ENCODE measurements at regions not wholly inside any gene's neighbourhood (a gene's known extent, or its start where the extent isn't known, plus 50 kb on each side); places are given as distances from the start of the nearest gene placed in this dataset.

- DNase-seq (ENCODE audit: low spot score) = no peak
Measured at GRCh38 chr20:11130554-11131166, 456.9 kb upstream of the JAG1 start.

GRCh38 chr20:11132819-11133415, 459.1 kb upstream of the JAG1 start:
- DNase-seq (ENCODE audit: low spot score) = no peak

GRCh38 chr20:11136691-11137090, 462.9 kb upstream of the JAG1 start:
- DNase-seq (ENCODE audit: low spot score) = no peak

- DNase-seq (ENCODE audit: low spot score) = no peak
Measured at GRCh38 chr20:11137688-11138087, 463.9 kb upstream of the JAG1 start.

GRCh38 chr20:11140359-11140758, 466.6 kb upstream of the JAG1 start:
- no peak for DNase-seq (ENCODE audit: low spot score)

GRCh38 chr20:11143481-11143880, 469.7 kb upstream of the JAG1 start:
- DNase-seq (ENCODE audit: low spot score) = no peak

- DNase-seq (ENCODE audit: low spot score) = no peak
Measured at GRCh38 chr20:11144114-11144950, 470.5 kb upstream of the JAG1 start.

- no peak for DNase-seq (ENCODE audit: low spot score)
Measured at GRCh38 chr20:11145616-11146015, 471.8 kb upstream of the JAG1 start.

- DNase-seq (ENCODE audit: low spot score) = no peak
Measured at GRCh38 chr20:11153819-11154218, 480.0 kb upstream of the JAG1 start.

- no peak for DNase-seq (ENCODE audit: low spot score)
Measured at GRCh38 chr20:11155156-11155756, 481.5 kb upstream of the JAG1 start.

GRCh38 chr20:11156922-11157321, 483.1 kb upstream of the JAG1 start:
- DNase-seq (ENCODE audit: low spot score) = no peak

GRCh38 chr20:11158146-11158545, 484.3 kb upstream of the JAG1 start:
- no peak for DNase-seq (ENCODE audit: low spot score)

GRCh38 chr20:11158589-11158988, 484.8 kb upstream of the JAG1 start:
- no peak for DNase-seq (ENCODE audit: low spot score)

GRCh38 chr20:11159728-11160127, 485.9 kb upstream of the JAG1 start:
- peak; percentile 91 for DNase-seq (ENCODE audit: low spot score)

- DNase-seq (ENCODE audit: low spot score) = no peak
Measured at GRCh38 chr20:11162026-11162775, 488.4 kb upstream of the JAG1 start.

GRCh38 chr20:11165789-11166188, 492.0 kb upstream of the JAG1 start:
- DNase-seq (ENCODE audit: low spot score) = no peak

- no peak for DNase-seq (ENCODE audit: low spot score)
Measured at GRCh38 chr20:11166712-11167111, 492.9 kb upstream of the JAG1 start.

- no peak for DNase-seq (ENCODE audit: low spot score)
Measured at GRCh38 chr20:11168026-11168425, 494.2 kb upstream of the JAG1 start.

GRCh38 chr20:11170025-11170424, 496.2 kb upstream of the JAG1 start:
- DNase-seq (ENCODE audit: low spot score) = no peak

- no peak for DNase-seq (ENCODE audit: low spot score)
Measured at GRCh38 chr20:11170565-11170964, 496.8 kb upstream of the JAG1 start.

GRCh38 chr20:11172881-11173280, 499.1 kb upstream of the JAG1 start:
- no peak for DNase-seq (ENCODE audit: low spot score)

GRCh38 chr20:11173916-11174315, 500.1 kb upstream of the JAG1 start:
- no peak for DNase-seq (ENCODE audit: low spot score)

All from pons (tissue), 1 donor.